ENCODE measurements at regions not wholly inside any gene's neighbourhood (a gene's known extent, or its start where the extent isn't known, plus 50 kb on each side); places are given as distances from the start of the nearest gene placed in this dataset.

DNA sequence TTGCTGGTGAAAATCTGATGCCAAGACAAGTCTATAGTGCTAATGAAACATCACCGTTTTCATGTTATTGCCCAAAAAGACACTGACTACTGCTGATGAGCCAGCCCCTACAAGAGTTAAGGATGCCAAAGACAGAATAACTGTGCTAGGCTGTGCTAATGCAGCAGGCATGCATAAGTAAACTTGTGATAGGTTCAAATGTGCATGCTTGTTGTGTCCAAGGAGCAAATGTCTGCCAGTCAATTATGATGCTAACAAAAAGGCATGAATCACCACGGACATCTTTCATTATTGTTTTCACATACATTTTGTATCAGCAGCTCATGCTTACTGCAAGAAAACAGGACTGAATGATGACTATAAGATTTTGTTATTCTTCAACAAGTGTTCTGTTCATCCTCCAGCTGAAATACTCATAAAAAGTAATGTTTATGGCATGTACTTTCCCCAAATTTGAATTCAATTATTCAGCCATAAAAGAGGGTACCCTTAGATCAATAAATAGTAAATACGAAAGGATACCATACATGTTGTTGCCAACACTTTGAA lies 306.9 kb upstream of the ARSJ start:
- H3K4me3 ChIP-seq (ENCODE audit: low read depth, low read length), result no peak overlapping the region
- H3K27ac ChIP-seq (ENCODE audit: low read depth, low read length), result no peak overlapping the region
- no peaks in the 10 kb centered on the region for H3K4me1 ChIP-seq (ENCODE audit: control insufficient read depth, insufficient read depth, low read length)

DNA sequence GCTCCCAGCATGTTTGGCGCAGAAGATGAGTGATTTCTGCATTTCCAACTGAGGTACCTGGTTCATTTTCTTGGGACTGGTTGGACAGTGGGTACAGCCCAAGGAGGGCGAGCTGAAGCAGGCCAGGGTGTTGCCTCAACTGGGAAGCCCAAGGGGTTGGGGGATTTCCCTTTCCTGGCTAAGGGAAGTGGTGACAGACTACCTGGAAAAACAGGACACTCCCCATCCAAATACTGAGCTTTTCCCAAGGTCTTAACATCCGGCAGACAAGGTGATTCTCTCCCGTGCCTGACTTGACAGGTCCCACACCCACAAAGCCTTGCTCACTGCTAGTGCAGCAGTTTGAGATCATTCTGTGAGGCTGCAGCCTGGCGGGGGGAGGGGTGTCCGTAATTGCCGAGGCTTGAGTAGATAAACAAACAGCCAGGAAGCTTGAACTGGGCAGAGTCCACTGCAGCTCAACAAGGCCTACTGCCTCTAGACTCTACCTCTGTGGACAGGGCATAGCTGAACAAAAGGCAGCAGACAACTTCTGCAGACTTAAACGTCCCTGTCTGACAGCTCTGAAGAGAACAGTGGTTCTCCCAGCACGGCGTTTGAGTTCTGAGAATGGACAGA lies 307.7 kb upstream of the ARSJ start:
- Histone ChIP-seq H3K36me3 (ENCODE audit: control insufficient read depth, insufficient read depth, low read length) (no peaks in the 10 kb centered on the region), H3K9ac (ENCODE audit: low read depth, low read length) (no peak overlapping the region), H3K27ac (ENCODE audit: low read depth, low read length) (no peak overlapping the region), H3K4me1 (ENCODE audit: control insufficient read depth, insufficient read depth, low read length) (no peaks in the 10 kb centered on the region), H3K9me3 (ENCODE audit: control insufficient read depth, insufficient read depth, low read length) (no peaks in the 10 kb centered on the region), H3K4me3 (ENCODE audit: low read depth, low read length) (no peak overlapping the region), H3K27me3 (ENCODE audit: control insufficient read depth, insufficient read depth, low read length) (no peaks in the 10 kb centered on the region)

More for the DNA sequence above, 306.9 kb upstream of the ARSJ start:
- H3K27me3 ChIP-seq (ENCODE audit: control insufficient read depth, insufficient read depth, low read length), result no peaks in the 10 kb centered on the region
- no peaks in the 10 kb centered on the region for H3K9me3 ChIP-seq (ENCODE audit: control insufficient read depth, insufficient read depth, low read length)
- H3K9ac ChIP-seq (ENCODE audit: low read depth, low read length), result no peak overlapping the region
- no peaks in the 10 kb centered on the region for H3K36me3 ChIP-seq (ENCODE audit: control insufficient read depth, insufficient read depth, low read length)

DNA sequence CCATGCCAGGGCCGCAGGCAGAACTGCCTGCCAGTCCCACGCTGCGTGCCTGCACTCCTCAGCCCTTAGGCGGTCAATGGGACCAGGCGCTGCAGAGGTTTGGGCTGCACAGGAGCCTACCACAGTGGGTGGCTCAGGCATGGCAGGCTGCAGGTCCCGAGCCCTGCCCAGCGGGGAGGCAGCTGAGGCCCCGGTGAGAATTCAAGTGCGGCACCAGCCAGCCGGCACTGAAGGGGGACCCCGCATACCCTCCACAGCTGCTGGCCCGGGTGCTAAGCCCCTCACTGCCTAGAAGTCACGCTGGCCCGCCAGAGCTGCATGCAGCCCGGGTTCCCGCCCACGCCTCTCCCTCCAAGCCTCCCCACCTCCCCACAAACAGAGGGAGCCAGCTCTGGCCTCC lies 302.5 kb upstream of the UGT8 start:
- Histone ChIP-seq H3K9ac (ENCODE audit: low read depth, low read length) (no peak overlapping the region), H3K36me3 (ENCODE audit: control insufficient read depth, insufficient read depth, low read length) (no peaks in the 10 kb centered on the region), H3K4me1 (ENCODE audit: control insufficient read depth, insufficient read depth, low read length) (no peaks in the 10 kb centered on the region), H3K4me3 (ENCODE audit: low read depth, low read length) (no peak overlapping the region), H3K27ac (ENCODE audit: low read depth, low read length) (no peak overlapping the region), H3K27me3 (ENCODE audit: control insufficient read depth, insufficient read depth, low read length) (no peaks in the 10 kb centered on the region), H3K9me3 (ENCODE audit: control insufficient read depth, insufficient read depth, low read length) (peaks cover 7% of the 10 kb centered on the region; the same call in 1 of the 2 replicates)

DNA sequence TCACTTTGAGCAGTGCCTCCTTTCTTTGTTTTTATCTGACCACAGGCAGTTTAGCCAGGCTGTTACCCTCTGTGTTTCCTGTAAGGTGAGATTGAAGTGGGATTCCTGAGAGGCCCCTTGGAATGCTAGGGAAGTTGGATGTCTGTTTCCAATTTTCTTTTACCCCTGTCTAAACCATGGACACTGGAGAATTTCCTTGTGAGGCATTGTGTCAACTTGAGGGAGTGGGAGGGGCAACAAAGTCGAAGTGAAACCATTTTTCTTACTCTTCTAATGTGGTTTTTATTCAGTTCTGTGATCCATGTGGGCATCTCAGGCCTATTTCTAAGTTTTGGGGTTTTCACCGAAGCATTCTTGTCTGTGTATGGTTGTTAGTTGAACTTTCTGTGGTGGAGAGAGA lies 296.1 kb upstream of the UGT8 start:
- no peak overlapping the region for H3K9ac ChIP-seq (ENCODE audit: low read depth, low read length)
- no peaks in the 10 kb centered on the region for H3K4me1 ChIP-seq (ENCODE audit: control insufficient read depth, insufficient read depth, low read length)
- no peaks in the 10 kb centered on the region for H3K9me3 ChIP-seq (ENCODE audit: control insufficient read depth, insufficient read depth, low read length)
- H3K27me3 ChIP-seq (ENCODE audit: control insufficient read depth, insufficient read depth, low read length), result no peaks in the 10 kb centered on the region
- H3K36me3 ChIP-seq (ENCODE audit: control insufficient read depth, insufficient read depth, low read length), result no peaks in the 10 kb centered on the region
- no peak overlapping the region for H3K4me3 ChIP-seq (ENCODE audit: low read depth, low read length)
- no peak overlapping the region for H3K27ac ChIP-seq (ENCODE audit: low read depth, low read length)

DNA sequence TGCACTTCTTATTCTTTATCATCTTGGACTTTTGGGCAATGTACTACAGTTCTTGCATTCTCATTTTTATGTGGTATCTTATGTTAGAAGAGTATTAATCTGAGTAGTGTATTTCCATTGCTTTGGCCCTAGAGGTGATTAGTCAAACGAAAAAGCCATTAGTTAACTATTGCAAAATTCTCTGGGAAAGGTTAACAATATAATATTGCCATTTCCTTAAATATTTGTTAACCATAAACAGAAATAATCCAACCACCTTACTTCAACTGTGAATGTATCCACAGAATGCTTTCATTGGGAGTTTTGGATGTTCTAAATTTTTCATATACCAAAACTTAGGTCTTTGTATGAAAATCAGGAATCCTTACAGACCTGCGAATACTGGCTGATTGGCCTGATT lies 294.6 kb upstream of the UGT8 start:
- Histone ChIP-seq H3K9ac (ENCODE audit: low read depth, low read length) (no peak overlapping the region), H3K36me3 (ENCODE audit: control insufficient read depth, insufficient read depth, low read length) (no peaks in the 10 kb centered on the region), H3K4me3 (ENCODE audit: low read depth, low read length) (no peak overlapping the region), H3K4me1 (ENCODE audit: control insufficient read depth, insufficient read depth, low read length) (no peaks in the 10 kb centered on the region), H3K27me3 (ENCODE audit: control insufficient read depth, insufficient read depth, low read length) (no peaks in the 10 kb centered on the region), H3K27ac (ENCODE audit: low read depth, low read length) (no peak overlapping the region), H3K9me3 (ENCODE audit: control insufficient read depth, insufficient read depth, low read length) (no peaks in the 10 kb centered on the region)

DNA sequence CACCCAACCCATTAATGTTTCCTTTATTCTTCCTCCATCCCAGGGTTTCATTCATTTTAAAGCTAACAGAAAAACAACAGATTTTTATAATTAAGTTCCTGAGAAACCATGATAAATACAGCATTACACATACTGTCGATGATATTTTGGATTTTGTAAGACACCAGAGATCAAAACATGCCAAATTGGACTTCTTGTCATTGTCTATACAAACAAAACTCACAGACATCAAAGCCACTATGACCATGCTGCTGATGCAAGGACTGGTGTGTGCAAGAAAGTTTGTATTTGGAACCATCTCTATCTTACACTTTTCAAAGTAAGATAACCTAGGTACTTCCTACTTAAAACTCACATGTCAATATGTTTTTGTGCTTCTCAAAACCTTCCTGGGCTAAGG lies 294.0 kb upstream of the UGT8 start:
- Histone ChIP-seq H3K36me3 (ENCODE audit: control insufficient read depth, insufficient read depth, low read length) (no peaks in the 10 kb centered on the region), H3K9ac (ENCODE audit: low read depth, low read length) (no peak overlapping the region), H3K4me1 (ENCODE audit: control insufficient read depth, insufficient read depth, low read length) (no peaks in the 10 kb centered on the region), H3K9me3 (ENCODE audit: control insufficient read depth, insufficient read depth, low read length) (no peaks in the 10 kb centered on the region), H3K27me3 (ENCODE audit: control insufficient read depth, insufficient read depth, low read length) (no peaks in the 10 kb centered on the region), H3K27ac (ENCODE audit: low read depth, low read length) (no peak overlapping the region), H3K4me3 (ENCODE audit: low read depth, low read length) (no peak overlapping the region)

DNA sequence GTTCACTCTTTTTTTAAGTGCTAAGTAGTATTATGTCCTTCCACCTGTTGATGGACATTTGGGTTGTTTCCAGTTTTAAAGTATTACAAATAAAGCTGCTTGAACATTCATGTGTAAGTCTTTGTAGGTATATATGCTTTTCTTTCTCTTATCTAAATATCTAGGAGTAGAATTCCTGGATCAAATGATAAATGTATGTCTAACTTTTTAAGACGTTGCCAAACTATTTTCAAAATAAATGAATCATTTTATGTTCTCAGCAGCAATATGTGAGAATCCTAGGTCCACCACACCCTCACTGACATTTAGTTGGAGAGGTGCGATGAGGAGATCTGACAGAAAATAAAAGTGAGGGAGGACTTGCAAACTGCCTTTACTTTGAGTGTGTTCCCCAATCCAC lies 291.7 kb upstream of the UGT8 start:
- Histone ChIP-seq H3K4me3 (ENCODE audit: low read depth, low read length) (no peak overlapping the region), H3K4me1 (ENCODE audit: control insufficient read depth, insufficient read depth, low read length) (no peaks in the 10 kb centered on the region), H3K9ac (ENCODE audit: low read depth, low read length) (no peak overlapping the region), H3K27ac (ENCODE audit: low read depth, low read length) (no peak overlapping the region), H3K27me3 (ENCODE audit: control insufficient read depth, insufficient read depth, low read length) (peaks cover 14% of the 10 kb centered on the region; the same call in 1 of the 2 replicates), H3K36me3 (ENCODE audit: control insufficient read depth, insufficient read depth, low read length) (no peaks in the 10 kb centered on the region), H3K9me3 (ENCODE audit: control insufficient read depth, insufficient read depth, low read length) (no peaks in the 10 kb centered on the region)

DNA sequence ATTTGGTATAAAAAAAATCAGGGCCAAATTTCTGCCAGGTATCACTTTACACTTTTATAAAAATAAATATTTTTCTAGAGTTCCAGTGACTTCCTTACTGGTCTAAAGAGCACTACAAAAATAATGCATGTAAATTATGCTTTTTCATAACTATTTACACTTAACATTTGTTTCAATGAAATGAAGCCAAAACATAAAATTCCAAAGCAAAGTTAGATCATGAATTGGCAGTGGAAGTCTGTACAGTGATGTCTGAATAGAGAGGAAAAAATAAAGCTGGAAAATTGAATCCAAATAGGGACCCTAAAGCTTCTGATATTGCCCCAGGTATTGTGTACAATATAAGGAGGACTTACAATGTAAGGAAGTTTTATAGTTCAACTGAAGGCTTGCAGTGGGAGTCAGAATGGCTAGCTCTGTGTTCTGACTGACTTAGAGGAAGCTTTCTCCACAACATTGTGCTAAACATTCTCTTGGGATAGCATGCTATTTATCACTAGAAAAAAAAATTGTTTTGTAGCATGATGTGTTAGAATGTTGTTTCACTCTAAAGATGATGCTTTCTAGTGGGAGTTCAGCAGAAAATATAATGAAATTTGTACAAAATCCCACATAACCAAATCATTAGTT lies 288.2 kb upstream of the UGT8 start:
- H3K4me1 ChIP-seq (ENCODE audit: control insufficient read depth, insufficient read depth, low read length), result no peaks in the 10 kb centered on the region
- H3K36me3 ChIP-seq (ENCODE audit: control insufficient read depth, insufficient read depth, low read length), result no peaks in the 10 kb centered on the region
- no peak overlapping the region for H3K4me3 ChIP-seq (ENCODE audit: low read depth, low read length)
- no peaks in the 10 kb centered on the region for H3K9me3 ChIP-seq (ENCODE audit: control insufficient read depth, insufficient read depth, low read length)
- H3K27ac ChIP-seq (ENCODE audit: low read depth, low read length), result no peak overlapping the region
- H3K9ac ChIP-seq (ENCODE audit: low read depth, low read length), result no peak overlapping the region
- H3K27me3 ChIP-seq (ENCODE audit: control insufficient read depth, insufficient read depth, low read length), result peaks cover 14% of the 10 kb centered on the region; the same call in 1 of the 2 replicates

DNA sequence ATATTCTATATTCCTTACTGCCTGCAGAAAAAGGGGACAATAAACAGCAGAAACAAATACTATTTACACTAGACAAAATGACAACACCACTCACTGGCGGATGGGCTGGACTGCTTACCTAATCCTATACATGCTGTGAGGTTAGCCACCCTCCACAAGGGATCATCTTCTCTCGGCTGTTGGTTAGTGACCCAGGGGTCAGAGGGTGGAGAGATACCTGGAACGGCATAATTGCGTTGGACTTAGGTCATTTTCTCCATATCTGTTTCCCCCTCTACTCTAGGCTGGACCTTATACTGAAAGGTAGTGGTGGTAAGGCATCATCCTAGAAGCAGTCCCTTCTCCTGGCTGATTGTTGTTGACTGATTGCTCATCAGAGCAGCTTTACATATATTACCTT lies 286.8 kb upstream of the UGT8 start:
- Histone ChIP-seq H3K9ac (ENCODE audit: low read depth, low read length) (no peak overlapping the region), H3K4me1 (ENCODE audit: control insufficient read depth, insufficient read depth, low read length) (no peaks in the 10 kb centered on the region), H3K9me3 (ENCODE audit: control insufficient read depth, insufficient read depth, low read length) (no peaks in the 10 kb centered on the region), H3K27me3 (ENCODE audit: control insufficient read depth, insufficient read depth, low read length) (peaks cover 14% of the 10 kb centered on the region; the same call in 1 of the 2 replicates), H3K36me3 (ENCODE audit: control insufficient read depth, insufficient read depth, low read length) (no peaks in the 10 kb centered on the region), H3K4me3 (ENCODE audit: low read depth, low read length) (no peak overlapping the region), H3K27ac (ENCODE audit: low read depth, low read length) (no peak overlapping the region)

DNA sequence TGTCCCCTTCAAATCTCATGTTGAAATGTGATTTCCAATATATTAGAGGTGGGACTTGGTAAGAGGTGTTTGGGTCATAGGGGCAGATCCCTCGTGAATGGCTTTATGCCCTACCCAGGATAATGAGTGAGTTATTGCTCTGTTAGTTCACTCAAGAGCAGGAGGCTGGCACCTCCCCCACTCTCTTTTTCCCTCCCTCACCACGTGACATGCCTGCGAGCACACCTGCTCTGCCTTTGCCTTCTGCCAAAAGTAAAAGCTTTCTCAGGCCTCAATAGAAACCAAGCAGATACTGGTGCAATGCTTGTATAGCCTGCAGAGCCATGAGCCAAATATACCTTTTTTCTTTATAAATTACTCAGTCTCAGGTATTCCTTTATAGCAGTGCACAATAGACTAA lies 286.3 kb upstream of the UGT8 start:
- H3K36me3 ChIP-seq (ENCODE audit: control insufficient read depth, insufficient read depth, low read length), result no peaks in the 10 kb centered on the region
- no peak overlapping the region for H3K4me3 ChIP-seq (ENCODE audit: low read depth, low read length)
- peaks cover 14% of the 10 kb centered on the region; the same call in 1 of the 2 replicates for H3K27me3 ChIP-seq (ENCODE audit: control insufficient read depth, insufficient read depth, low read length)
- no peaks in the 10 kb centered on the region for H3K9me3 ChIP-seq (ENCODE audit: control insufficient read depth, insufficient read depth, low read length)
- H3K27ac ChIP-seq (ENCODE audit: low read depth, low read length), result no peak overlapping the region
- H3K4me1 ChIP-seq (ENCODE audit: control insufficient read depth, insufficient read depth, low read length), result no peaks in the 10 kb centered on the region
- no peak overlapping the region for H3K9ac ChIP-seq (ENCODE audit: low read depth, low read length)

DNA sequence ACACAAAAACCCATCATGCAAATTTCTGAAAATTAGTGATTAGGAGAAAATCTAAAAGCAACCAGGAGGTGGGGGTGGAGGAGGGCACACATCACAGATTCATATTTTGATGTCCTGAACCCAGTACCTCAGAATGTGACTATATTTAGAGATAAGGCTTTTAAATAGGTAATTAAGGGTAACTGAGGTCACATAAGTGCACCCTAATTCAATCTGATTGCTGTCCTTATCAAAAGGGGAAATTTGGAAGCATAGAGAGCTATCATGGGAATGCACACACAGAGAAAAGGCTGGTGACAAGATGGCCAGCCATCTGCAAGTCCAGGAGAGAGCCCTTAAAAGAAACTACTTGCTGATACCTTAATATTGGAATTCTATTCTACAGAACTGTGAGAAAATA lies 281.8 kb upstream of the UGT8 start:
- H3K4me3 ChIP-seq (ENCODE audit: low read depth, low read length), result no peak overlapping the region
- no peak overlapping the region for H3K9ac ChIP-seq (ENCODE audit: low read depth, low read length)
- no peak overlapping the region for H3K27ac ChIP-seq (ENCODE audit: low read depth, low read length)
- no peaks in the 10 kb centered on the region for H3K9me3 ChIP-seq (ENCODE audit: control insufficient read depth, insufficient read depth, low read length)
- no peaks in the 10 kb centered on the region for H3K4me1 ChIP-seq (ENCODE audit: control insufficient read depth, insufficient read depth, low read length)
- H3K36me3 ChIP-seq (ENCODE audit: control insufficient read depth, insufficient read depth, low read length), result no peaks in the 10 kb centered on the region
- 0 out of 2 replicates have a peak, but pooled peaks cover 1% of the 10 kb centered on the region for H3K27me3 ChIP-seq (ENCODE audit: control insufficient read depth, insufficient read depth, low read length)

Measured in HUES48 (cell line).